ENCODE measurements at regions not wholly inside any gene's neighbourhood (a gene's known extent, or its start where the extent isn't known, plus 50 kb on each side); places are given as distances from the start of the nearest gene placed in this dataset.
"Not testable (repeated sequence)": the region's sequence is repeated elsewhere in the genome, so short reads cannot be mapped to it uniquely, and the experiment has no call there.

- Mint-ChIP-seq H3K27me3 (ENCODE audit: low read depth) (peaks cover 13% of the 10 kb centered on the region), H3K4me1 (no peaks in the 10 kb centered on the region), H3K27ac (ENCODE audit: unreplicated experiment) (no peak overlapping the region)
Observed at GRCh38 chr9:108035487-108035886, 545.9 kb upstream of the KLF4 start.

DNA sequence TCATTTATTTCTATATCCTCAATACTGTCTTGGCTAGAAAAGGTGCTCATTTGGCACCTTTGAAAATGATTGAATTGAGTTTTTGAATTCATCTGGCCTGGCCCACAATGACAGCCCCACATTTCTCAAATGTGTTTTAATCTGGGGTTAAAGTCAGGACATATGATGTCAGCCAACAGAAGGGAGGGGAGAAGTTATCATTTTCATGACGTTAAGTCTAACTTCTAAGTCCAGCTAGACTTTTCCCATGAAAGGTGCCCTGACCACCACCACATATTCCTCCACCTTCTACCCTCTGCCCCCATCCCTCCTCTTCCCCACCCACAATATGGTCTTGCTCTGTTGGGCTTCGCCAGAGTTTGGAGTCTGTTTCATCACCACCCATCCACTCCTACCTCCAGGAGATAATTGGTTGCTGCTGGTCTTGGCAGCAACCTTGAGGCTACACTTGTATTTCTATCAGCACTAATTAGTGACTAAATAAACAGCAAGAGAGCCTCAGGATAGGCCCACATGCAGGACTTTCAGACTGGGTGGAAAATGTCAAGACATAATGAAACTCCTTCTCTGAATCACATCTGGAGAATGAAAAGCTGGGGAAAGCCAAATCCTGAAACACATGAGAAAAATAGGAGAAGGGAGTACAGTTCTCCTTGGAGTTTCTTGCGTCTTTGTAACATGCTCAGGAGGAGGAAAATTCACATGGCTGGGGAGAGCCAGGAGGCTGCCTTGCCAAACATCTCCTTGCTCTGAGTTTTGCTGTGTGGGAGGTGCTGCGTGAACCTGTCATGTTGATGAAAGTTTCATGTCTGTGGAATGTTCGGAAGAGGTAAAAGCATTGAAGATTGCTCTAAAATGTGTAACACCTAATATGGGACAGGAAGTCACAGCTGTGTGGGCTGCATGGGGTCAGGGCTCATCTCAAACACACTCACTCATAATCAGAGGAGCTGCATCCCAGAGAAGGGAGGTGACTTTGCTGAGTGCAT is 544.7 kb upstream of the KLF4 start:
- no peak for TF ChIP-seq CTCF (conservative IDR thresholded peaks at IDR 0.05)
- DNase-seq (ENCODE audit: low read depth, low spot score), result no peak
- no peak overlapping the region for H3K4me3 Mint-ChIP-seq
- peaks cover 12% of the 10 kb centered on the region for H3K9me3 Mint-ChIP-seq
- peaks cover 4% of the 10 kb centered on the region for H3K36me3 Mint-ChIP-seq (ENCODE audit: low read depth)
- peaks cover 15% of the 10 kb centered on the region for H3K27me3 Mint-ChIP-seq (ENCODE audit: low read depth)
- no peaks in the 10 kb centered on the region for H3K4me1 Mint-ChIP-seq
- no peak overlapping the region for H3K27ac Mint-ChIP-seq (ENCODE audit: unreplicated experiment)

More at GRCh38 chr9:108035487-108035886, 545.9 kb upstream of the KLF4 start:
- DNase-seq (ENCODE audit: low read depth, low spot score), result no peak
- no peak overlapping the region for H3K4me3 Mint-ChIP-seq
- TF ChIP-seq CTCF (conservative IDR thresholded peaks at IDR 0.05), result no peak
- peaks cover 4% of the 10 kb centered on the region for H3K36me3 Mint-ChIP-seq (ENCODE audit: low read depth)
- H3K9me3 Mint-ChIP-seq, result peaks cover 9% of the 10 kb centered on the region

DNA sequence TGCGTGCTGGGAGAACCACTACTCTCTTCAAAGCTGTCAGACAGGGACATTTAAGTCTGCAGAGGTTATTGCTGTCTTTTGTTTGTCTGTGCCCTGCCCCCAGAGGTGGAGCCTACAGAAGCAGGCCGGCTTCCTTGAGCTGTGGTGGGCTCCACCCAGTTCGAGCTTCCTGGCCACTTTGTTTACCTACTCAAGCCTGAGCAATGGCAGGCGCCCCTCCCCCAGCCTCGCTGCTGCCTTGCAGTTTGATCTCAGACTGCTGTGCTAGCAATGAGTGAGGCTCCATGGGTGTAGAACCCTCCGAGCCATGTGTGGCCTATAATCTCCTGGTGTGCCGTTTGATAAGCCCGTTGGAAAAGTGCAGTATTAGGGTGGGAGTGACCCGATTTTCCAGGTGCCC is 542.5 kb upstream of the KLF4 start:
- H3K9me3 Mint-ChIP-seq, result peaks cover 14% of the 10 kb centered on the region
- H3K27me3 Mint-ChIP-seq (ENCODE audit: low read depth); DNase-seq (ENCODE audit: low read depth, low spot score); H3K27ac Mint-ChIP-seq (ENCODE audit: unreplicated experiment); H3K4me1 Mint-ChIP-seq; H3K4me3 Mint-ChIP-seq; H3K36me3 Mint-ChIP-seq (ENCODE audit: low read depth): not testable (repeated sequence)

GRCh38 chr9:108031221-108031620 is 541.7 kb upstream of the KLF4 start:
- peaks cover 14% of the 10 kb centered on the region for H3K9me3 Mint-ChIP-seq
- H3K4me3 Mint-ChIP-seq, result not testable (repeated sequence)

DNA sequence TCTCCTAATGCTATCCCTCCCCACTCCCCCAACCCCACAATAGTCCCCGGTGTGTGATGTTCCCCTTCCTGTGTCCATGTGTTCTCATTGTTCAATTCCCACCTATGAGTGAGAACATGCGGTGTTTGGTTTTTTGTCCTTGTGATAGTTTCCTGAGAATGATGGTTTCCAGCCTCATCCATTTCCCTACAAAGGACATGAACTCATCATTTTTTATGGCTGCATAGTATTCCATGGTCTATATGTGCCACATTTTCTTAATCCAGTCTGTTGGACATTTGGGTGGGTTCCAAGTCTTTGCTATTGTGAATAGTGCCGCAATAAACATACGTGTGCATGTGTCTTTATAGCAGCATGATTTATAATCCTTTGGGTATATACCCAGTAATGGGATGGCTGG is 537.1 kb upstream of the KLF4 start:
- not testable (repeated sequence) for H3K27ac Mint-ChIP-seq (ENCODE audit: unreplicated experiment); H3K27me3 Mint-ChIP-seq (ENCODE audit: low read depth); H3K36me3 Mint-ChIP-seq (ENCODE audit: low read depth); DNase-seq (ENCODE audit: low read depth, low spot score); H3K9me3 Mint-ChIP-seq; H3K4me3 Mint-ChIP-seq; H3K4me1 Mint-ChIP-seq

More at GRCh38 chr9:108031221-108031620, 541.7 kb upstream of the KLF4 start:
- H3K4me1 Mint-ChIP-seq; H3K36me3 Mint-ChIP-seq (ENCODE audit: low read depth); H3K27ac Mint-ChIP-seq (ENCODE audit: unreplicated experiment); H3K27me3 Mint-ChIP-seq (ENCODE audit: low read depth); DNase-seq (ENCODE audit: low read depth, low spot score): not testable (repeated sequence)

DNA sequence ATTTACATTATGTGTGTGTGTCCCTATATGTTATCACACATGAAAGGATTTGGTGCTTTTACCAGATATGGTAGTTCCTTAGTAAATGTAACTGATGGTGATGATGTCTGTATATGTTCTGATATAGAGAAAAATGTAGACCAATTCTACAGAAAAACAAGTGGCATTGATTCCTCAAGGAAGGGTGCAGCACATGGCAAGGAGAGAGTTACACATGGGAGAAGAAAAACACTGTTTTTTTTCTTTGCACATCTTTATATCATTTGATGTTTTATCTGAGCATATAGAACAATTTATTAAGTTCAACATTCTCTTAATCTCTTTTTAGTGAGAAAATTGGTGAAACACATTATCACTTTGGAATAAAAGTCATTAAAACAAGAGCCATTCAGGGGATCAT is 535.0 kb upstream of the KLF4 start:
- Mint-ChIP-seq H3K4me3 (no peak overlapping the region), H3K9me3 (peaks cover 3% of the 10 kb centered on the region), H3K4me1 (peaks cover 3% of the 10 kb centered on the region), H3K27me3 (ENCODE audit: low read depth) (no peaks in the 10 kb centered on the region), H3K36me3 (ENCODE audit: low read depth) (no peaks in the 10 kb centered on the region), H3K27ac (ENCODE audit: unreplicated experiment) (no peak overlapping the region)
- DNase-seq (ENCODE audit: low read depth, low spot score), result no peak
- TF ChIP-seq CTCF (conservative IDR thresholded peaks at IDR 0.05), result no peak

- Mint-ChIP-seq H3K27me3 (ENCODE audit: low read depth) (no peaks in the 10 kb centered on the region), H3K9me3 (no peaks in the 10 kb centered on the region), H3K27ac (ENCODE audit: unreplicated experiment) (no peak overlapping the region), H3K4me1 (peaks cover 3% of the 10 kb centered on the region), H3K36me3 (ENCODE audit: low read depth) (no peaks in the 10 kb centered on the region), H3K4me3 (no peak overlapping the region)
- no peak for DNase-seq (ENCODE audit: low read depth, low spot score)
- no peak for TF ChIP-seq CTCF (conservative IDR thresholded peaks at IDR 0.05)
Observed at GRCh38 chr9:108022246-108022935, 532.8 kb upstream of the KLF4 start.

Data from neural crest cell (in vitro differentiated cells).